Breast epithelium (tissue), 4 donors: ENCODE measurements at regions not wholly inside any gene's neighbourhood (a gene's known extent, or its start where the extent isn't known, plus 50 kb on each side); places are given as distances from the start of the nearest gene placed in this dataset.

Experiments
- DNase-seq, 2 donors: peaks; one replicate each; pipeline ENCODE4 v3.0.0-alpha.2; 2019; ENCODE audit warnings: low spot score in 2 of 2
- H3K27ac ChIP-seq, 2 donors: fragments of 200-600 bp; sonication (generic) in 1 of 2; one replicate each; pipeline ENCODE4 v1.5.1; 2016 to 2019; ENCODE audit warnings: mild to moderate bottlenecking in 1 of 2
- H3K27me3 ChIP-seq, 2 donors: fragments of 200-600 bp; sonication (generic) in 1 of 2; one replicate each; pipeline versions ENCODE4 v1.5.1 to v1.6.0; 2017 to 2019; ENCODE audit warnings: control low read depth in 1 of 2, mild to moderate bottlenecking in 1 of 2
- H3K36me3 ChIP-seq: fragments of 200-600 bp; one replicate; pipeline ENCODE4 v1.5.1; 2019
- H3K4me1 ChIP-seq, 2 donors: fragments of 200-600 bp; sonication (generic); one replicate each; pipeline ENCODE4 v1.5.1; 2016 to 2019; ENCODE audit warnings: control low read depth in 1 of 2
- H3K4me3 ChIP-seq, 3 donors: fragments of 200-600 bp; sonication (generic); 1 replicate in 2 of 3; 2 replicates in 1 of 3; pipeline ENCODE4 v1.5.1; 2016 to 2019; ENCODE audit warnings: mild to moderate bottlenecking in 3 of 3, moderate library complexity in 2 of 3
- H3K9me3 ChIP-seq, 2 donors: fragments of 200-600 bp; sonication (generic) in 1 of 2; one replicate each; pipeline ENCODE4 v1.5.1; 2016 to 2019; ENCODE audit warnings: control low read depth in 1 of 2
- POLR2A ChIP-seq: fragments of 450-650 bp; IDR thresholded peaks from one replicate; pipeline ENCODE4 v1.6.1; 2016; ENCODE audit warnings: antibody characterized with exemption, mild to moderate bottlenecking, moderate library complexity
- POLR2AphosphoS5 ChIP-seq, 3 donors: sonication (generic); formaldehyde crosslinking; IDR thresholded peaks; one replicate each; pipeline ENCODE4 v1.6.1; 2017; ENCODE audit warnings: antibody characterized with exemption in 3 of 3
- intact Hi-C: fragments of 100-400 bp; cut with DNase I; formaldehyde crosslinking; loops from one replicate; pipeline ENCODE4 v1.15.1; 2023; ENCODE audit warnings: low total_unique reads
- TF ChIP-seq, protein P1 (sequence below), 3 donors: fragments of 450-650 bp; IDR thresholded peaks; one replicate each; pipeline ENCODE4 v1.5.1; 2016 to 2017; ENCODE audit warnings: antibody characterized with exemption in 3 of 3, mild to moderate bottlenecking in 3 of 3, moderate library complexity in 3 of 3

DNA sequence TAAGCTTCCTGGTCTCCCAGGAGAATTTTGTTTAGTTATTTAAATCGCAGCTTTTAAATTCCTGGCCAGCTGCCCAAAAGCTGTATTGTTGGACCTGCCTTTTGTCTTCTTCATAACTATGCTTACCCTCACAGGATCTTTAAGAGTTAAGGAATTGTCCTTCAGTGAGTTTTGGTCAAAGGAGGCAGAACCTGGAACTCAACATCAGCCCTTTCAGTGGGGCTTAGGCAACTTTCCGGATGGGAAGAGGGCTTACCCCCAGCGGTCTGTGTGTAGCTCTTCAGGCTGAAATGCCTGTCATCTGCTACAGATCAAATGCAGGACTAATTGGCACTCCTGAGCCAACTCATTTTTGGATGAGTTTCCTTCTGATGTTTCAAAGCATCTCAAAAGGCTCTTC, 402.6 kb downstream of the SIPA1L2 start:
- H3K27ac ChIP-seq: no peak overlapping the region
- no peak for TF ChIP-seq POLR2AphosphoS5 (IDR thresholded peaks at IDR 0.05)
- TF ChIP-seq, protein P1, sequence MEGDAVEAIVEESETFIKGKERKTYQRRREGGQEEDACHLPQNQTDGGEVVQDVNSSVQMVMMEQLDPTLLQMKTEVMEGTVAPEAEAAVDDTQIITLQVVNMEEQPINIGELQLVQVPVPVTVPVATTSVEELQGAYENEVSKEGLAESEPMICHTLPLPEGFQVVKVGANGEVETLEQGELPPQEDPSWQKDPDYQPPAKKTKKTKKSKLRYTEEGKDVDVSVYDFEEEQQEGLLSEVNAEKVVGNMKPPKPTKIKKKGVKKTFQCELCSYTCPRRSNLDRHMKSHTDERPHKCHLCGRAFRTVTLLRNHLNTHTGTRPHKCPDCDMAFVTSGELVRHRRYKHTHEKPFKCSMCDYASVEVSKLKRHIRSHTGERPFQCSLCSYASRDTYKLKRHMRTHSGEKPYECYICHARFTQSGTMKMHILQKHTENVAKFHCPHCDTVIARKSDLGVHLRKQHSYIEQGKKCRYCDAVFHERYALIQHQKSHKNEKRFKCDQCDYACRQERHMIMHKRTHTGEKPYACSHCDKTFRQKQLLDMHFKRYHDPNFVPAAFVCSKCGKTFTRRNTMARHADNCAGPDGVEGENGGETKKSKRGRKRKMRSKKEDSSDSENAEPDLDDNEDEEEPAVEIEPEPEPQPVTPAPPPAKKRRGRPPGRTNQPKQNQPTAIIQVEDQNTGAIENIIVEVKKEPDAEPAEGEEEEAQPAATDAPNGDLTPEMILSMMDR (IDR thresholded peaks at IDR 0.05): no peak
- no peak for TF ChIP-seq POLR2A
- intact Hi-C loops: no loop called here
- H3K27me3 ChIP-seq: no peaks in the 10 kb centered on the region
- no peak for DNase-seq
- H3K36me3 ChIP-seq: no peaks in the 10 kb centered on the region
- H3K4me3 ChIP-seq: no peak overlapping the region
- no peaks in the 10 kb centered on the region for H3K4me1 ChIP-seq
- H3K9me3 ChIP-seq: no peaks in the 10 kb centered on the region

DNA sequence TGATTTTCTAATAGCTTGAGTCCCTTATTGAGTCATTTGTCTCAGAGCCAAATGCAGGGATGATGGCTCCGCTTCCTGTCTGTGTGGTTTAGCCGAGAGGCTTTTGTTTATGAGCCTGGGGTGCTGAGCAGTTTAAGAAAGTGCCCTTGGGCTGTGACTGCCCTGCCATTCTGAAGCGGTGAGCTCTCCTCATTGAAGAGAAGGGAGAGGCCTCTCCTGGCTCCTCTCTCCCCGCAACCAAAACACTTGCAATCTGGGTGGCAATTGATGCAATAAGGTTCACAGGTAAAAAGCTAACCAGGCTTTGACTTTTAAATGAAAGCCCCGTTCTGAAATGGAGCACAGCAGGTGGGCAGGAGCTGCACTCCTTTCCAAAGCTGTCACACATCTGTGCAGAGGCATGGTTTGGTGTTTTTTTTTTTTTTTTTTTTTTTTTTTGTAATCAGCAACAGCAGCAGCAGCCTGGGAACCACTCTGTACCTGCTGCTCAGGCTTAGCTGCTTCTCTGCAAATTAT, 403.7 kb downstream of the SIPA1L2 start:
- no peak for DNase-seq
- TF ChIP-seq POLR2AphosphoS5 (IDR thresholded peaks at IDR 0.05) (no peak), POLR2A (no peak)
- TF ChIP-seq, protein P1 (IDR thresholded peaks at IDR 0.05): no peak
- H3K4me3 ChIP-seq: no peak overlapping the region
- H3K4me1 ChIP-seq: no peaks in the 10 kb centered on the region
- H3K27me3 ChIP-seq: no peaks in the 10 kb centered on the region
- intact Hi-C loops: no loop called here
- H3K27ac ChIP-seq: no peak overlapping the region
- H3K36me3 ChIP-seq: no peaks in the 10 kb centered on the region
- H3K9me3 ChIP-seq: no peaks in the 10 kb centered on the region

DNA sequence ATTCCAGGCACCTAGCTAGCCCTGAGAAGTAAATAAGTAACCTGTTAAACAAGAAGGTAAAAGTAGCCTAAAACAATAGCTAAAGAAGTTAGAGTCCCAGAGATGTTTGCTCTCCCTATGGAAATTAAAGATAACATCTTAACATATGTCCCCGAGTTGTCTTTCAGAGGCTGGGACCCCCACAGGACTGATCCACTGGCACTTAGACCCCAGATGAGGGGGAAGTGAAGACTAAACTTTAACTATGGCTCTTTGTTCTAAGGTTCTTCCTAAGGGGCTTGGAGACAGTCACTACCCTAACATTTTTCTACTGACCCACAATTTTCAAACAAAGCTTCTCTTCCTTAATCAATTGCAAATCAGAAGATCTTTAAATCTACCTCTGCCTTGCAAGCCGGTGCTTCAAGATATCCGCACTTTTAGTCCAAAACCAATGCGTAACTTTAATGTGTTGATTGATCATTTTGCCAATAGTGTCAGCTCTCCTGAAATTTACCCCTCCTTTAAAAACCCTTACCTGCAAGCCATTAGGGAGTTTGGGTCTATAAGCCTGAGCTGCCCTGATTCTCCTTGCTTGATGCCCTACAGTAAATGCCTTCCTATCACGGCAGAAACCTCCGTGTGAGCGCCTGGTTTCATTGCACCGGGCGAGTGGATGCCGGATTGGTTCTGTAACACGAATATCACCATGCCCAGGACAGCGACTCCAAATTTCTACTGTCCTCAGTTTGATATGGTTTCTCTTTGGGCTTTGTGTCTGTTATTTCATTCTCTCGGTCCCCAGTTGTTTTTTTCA, 404.4 kb downstream of the SIPA1L2 start:
- intact Hi-C loops: no loop called here
- H3K4me3 ChIP-seq: no peak overlapping the region
- no peaks in the 10 kb centered on the region for H3K9me3 ChIP-seq
- no peaks in the 10 kb centered on the region for H3K4me1 ChIP-seq
- no peaks in the 10 kb centered on the region for H3K27me3 ChIP-seq
- H3K36me3 ChIP-seq: no peaks in the 10 kb centered on the region
- no peak overlapping the region for H3K27ac ChIP-seq
- TF ChIP-seq, protein P1 (IDR thresholded peaks at IDR 0.05): no peak
- TF ChIP-seq POLR2AphosphoS5 (IDR thresholded peaks at IDR 0.05): no peak
- TF ChIP-seq POLR2A: no peak
- DNase-seq: no peak

DNA sequence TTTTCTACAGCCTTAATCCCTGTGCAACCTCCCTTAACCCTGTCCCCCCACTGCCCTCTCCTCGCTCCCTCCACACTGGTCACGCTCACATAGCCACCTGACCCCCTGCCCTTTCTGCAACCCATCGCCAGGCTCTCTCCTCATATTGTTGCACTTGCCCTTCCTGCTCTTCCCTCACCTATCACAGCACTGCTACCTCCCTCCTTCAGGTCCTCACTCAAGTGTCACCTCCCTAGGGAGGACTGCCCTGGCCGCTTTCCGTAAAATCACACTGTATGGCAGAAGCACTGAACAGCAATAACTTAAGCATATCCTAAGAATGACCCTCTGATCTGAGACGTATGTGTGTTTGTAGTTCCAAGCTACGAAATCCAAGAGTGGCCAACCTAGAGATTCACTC, 406.0 kb downstream of the SIPA1L2 start:
- Histone ChIP-seq H3K4me1 (no peaks in the 10 kb centered on the region), H3K27ac (no peak overlapping the region), H3K9me3 (no peaks in the 10 kb centered on the region), H3K27me3 (no peaks in the 10 kb centered on the region), H3K4me3 (no peak overlapping the region), H3K36me3 (no peaks in the 10 kb centered on the region)
- DNase-seq: no peak
- intact Hi-C loops: no loop called here
- TF ChIP-seq POLR2AphosphoS5 (IDR thresholded peaks at IDR 0.05): no peak
- TF ChIP-seq, protein P1 (IDR thresholded peaks at IDR 0.05): no peak

DNA sequence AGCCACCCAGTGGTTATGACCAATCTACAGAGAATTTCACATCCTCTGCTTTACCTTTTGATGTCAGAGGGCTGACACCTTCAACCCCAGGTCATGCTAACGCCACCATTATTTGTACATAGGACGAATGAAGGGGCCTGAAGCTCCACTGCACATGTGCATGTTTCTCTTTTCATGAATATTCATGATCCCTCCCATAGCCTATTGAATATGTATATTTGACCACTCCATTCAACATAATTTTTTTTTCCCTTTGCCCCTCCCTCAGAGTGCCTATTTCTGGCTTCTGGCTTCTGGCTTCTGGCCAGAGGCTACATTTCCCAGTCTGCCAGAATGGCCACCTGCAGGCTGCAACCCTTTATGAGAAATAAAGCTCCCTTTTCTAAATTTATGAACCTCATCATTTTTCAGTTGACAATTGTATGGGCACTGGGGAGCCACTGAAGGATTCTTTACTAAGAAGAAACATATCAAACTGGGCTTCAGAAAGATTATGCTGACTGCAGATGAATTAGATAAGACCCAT, 406.7 kb downstream of the SIPA1L2 start:
- no peaks in the 10 kb centered on the region for H3K9me3 ChIP-seq
- no peaks in the 10 kb centered on the region for H3K4me1 ChIP-seq
- DNase-seq: no peak
- no peak overlapping the region for H3K4me3 ChIP-seq
- TF ChIP-seq POLR2A: no peak
- H3K27ac ChIP-seq: no peak overlapping the region
- H3K36me3 ChIP-seq: no peaks in the 10 kb centered on the region
- H3K27me3 ChIP-seq: no peaks in the 10 kb centered on the region
- intact Hi-C loops: no loop called here
